ENCODE measurements at regions not wholly inside any gene's neighbourhood (a gene's known extent, or its start where the extent isn't known, plus 50 kb on each side); places are given as distances from the start of the nearest gene placed in this dataset.

DNA sequence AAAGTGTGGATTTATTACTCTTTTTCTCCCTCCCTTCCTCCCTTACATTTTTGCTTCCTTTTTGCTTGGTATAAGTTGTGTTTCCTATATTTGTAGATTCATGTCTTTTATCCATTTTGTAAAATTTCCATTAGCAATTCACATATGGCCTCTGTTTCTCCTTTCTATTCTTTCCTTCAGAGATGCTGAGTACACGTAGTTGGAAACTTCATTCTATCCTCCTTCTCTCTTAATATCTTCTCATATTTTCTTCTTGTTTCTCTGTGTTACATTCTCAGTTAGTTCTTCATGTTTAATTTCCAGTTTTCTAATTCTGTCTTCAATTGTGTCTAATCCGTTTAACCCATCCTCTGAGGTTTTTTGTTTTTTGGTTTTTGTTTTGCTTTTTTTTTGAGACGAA lies 188.9 kb downstream of the ZIC5 start:
- no peak overlapping the region for H3K4me3 ChIP-seq (ENCODE audit: low read depth, low read length)
- TF ChIP-seq, protein P1, sequence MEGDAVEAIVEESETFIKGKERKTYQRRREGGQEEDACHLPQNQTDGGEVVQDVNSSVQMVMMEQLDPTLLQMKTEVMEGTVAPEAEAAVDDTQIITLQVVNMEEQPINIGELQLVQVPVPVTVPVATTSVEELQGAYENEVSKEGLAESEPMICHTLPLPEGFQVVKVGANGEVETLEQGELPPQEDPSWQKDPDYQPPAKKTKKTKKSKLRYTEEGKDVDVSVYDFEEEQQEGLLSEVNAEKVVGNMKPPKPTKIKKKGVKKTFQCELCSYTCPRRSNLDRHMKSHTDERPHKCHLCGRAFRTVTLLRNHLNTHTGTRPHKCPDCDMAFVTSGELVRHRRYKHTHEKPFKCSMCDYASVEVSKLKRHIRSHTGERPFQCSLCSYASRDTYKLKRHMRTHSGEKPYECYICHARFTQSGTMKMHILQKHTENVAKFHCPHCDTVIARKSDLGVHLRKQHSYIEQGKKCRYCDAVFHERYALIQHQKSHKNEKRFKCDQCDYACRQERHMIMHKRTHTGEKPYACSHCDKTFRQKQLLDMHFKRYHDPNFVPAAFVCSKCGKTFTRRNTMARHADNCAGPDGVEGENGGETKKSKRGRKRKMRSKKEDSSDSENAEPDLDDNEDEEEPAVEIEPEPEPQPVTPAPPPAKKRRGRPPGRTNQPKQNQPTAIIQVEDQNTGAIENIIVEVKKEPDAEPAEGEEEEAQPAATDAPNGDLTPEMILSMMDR (IDR thresholded peaks at IDR 0.05; ENCODE audit: low read depth, low read length), result no peak

DNA sequence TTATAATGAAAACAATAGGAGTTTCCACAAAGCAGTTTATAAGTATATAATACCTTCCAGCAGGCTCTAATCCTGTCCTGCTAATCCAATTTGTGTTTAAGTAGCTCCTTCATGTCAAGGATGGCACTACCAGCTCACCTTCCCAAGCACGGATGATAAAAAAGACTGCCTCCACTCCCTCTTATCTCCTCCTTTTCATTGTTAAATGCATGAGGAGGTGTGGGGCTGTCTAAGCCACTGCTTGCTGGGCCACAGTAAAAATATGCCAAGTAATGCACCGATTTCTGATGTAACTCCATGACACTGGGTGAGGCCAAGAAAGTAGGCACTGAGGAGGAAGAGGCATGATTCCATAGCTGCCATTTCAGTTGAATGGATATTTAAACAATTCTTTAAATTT lies 193.1 kb downstream of the ZIC5 start:
- H3K4me3 ChIP-seq (ENCODE audit: low read depth, low read length), result no peak overlapping the region
- TF ChIP-seq, protein P1 (IDR thresholded peaks at IDR 0.05; ENCODE audit: low read depth, low read length), result no peak

DNA sequence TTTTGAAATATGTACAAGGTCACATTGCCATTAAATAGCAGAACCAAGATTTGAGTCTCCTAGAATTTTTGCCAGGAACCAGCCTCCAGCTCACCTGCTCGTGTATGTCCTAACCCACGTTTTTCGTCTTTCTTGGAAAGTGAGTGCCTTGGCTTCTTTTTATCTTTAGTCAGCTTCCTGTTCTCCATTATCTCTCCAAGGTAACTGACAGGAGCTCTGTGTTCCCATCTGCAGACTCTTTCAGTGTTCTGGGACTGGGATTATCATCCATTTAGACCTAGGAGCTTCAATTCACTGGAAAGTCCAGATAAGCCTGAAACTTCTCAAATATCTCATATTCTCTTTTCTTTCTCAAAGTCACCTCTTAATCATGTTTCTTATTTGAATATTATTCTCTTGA lies 193.7 kb downstream of the ZIC5 start:
- TF ChIP-seq, protein P1 (IDR thresholded peaks at IDR 0.05; ENCODE audit: low read depth, low read length), result no peak
- H3K4me3 ChIP-seq (ENCODE audit: low read depth, low read length), result no peak overlapping the region

DNA sequence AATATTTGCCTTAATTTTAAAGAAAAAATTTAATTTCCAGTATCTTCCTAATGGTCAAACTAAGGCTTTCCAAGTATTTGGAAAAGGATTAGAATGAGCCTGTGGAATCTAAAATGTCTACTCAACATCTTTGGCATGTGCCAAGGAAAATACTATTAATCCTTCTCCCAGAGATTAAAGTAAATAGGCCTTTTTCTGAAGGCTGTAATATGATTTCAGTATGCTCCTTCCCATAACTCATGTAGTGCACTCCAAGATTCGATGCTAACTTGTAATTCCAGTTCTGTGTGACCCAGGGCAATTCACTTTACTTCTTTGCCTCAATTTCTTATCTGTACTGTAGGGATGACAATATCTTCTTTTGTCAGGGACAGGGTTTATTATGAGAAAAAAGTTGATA lies 196.9 kb downstream of the ZIC5 start:
- TF ChIP-seq, protein P1 (IDR thresholded peaks at IDR 0.05; ENCODE audit: low read depth, low read length), result no peak
- no peak overlapping the region for H3K4me3 ChIP-seq (ENCODE audit: low read depth, low read length)

DNA sequence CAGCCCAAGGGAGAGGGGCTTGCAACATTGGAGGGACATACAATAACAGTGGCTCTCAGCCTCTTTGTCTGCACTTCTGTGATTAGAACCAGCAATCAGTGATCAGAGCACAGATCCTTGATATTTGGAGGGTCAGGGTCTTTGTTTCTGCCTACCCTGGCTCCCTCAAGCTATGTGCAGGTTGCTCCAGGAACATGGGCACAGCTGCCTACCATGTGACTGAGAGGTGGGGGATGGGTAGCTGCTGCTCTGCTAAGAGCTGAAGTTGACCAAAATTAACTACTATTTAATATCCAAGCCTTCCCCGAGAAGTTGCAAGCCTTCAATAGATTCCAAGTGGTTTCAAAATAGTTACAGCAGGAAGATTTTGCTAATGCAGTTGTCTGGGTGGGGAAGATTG lies 202.6 kb downstream of the ZIC5 start:
- TF ChIP-seq, protein P1 (IDR thresholded peaks at IDR 0.05; ENCODE audit: low read depth, low read length), result no peak
- H3K4me3 ChIP-seq (ENCODE audit: low read depth, low read length), result no peak overlapping the region

DNA sequence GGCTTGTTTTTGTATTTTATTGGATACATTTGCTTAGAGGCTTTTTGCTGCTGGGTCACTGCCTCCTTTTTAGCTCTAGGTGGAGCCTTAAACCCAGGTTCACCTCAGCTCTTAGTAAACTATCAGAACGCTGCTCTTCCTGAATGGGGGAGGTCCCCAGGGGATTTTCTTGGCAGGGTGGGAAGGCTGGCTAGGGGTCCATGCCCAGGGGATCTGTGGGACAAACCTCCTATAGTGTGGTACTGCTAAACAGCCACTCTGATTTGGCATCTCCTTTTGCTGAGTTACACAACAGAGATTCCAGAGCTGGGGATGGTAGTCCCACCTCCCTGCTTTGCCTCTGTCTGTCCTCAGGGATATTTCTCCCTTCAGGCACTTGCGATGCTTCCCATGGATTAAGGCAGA lies 204.9 kb downstream of the ZIC5 start:
- TF ChIP-seq, protein P1 (IDR thresholded peaks at IDR 0.05; ENCODE audit: low read depth, low read length), result no peak
- H3K4me3 ChIP-seq (ENCODE audit: low read depth, low read length), result no peak overlapping the region

DNA sequence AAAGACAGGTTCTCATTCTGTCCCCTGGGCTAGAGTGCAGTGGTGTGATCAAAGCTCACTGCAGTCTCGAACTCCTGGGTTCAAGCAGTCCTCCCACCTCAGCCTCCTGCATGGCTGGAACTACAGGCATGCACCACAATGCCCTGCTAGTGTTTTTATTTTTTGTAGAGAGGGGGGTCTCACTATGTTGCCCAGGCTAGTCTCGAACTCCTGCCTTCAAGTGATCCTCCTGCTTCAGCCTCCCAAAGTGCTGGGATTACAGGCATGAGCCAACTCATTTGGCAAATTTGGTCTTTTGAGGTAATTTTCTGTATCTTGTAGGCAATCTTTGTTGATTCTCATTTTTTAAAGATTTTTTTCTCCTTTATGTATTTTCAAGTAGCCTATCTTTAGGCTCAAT lies 205.7 kb downstream of the ZIC5 start:
- TF ChIP-seq, protein P1 (IDR thresholded peaks at IDR 0.05; ENCODE audit: low read depth, low read length), result no peak
- no peak overlapping the region for H3K4me3 ChIP-seq (ENCODE audit: low read depth, low read length)

Data from WI38 (cell line).